GM10266 (cell line): ENCODE measurements at regions not wholly inside any gene's neighbourhood (a gene's known extent, or its start where the extent isn't known, plus 50 kb on each side); places are given as distances from the start of the nearest gene placed in this dataset.
"Not testable (repeated sequence)": the region's sequence is repeated elsewhere in the genome, so short reads cannot be mapped to it uniquely, and the experiment has no call there.

Source experiments
- DNase-seq: peaks from one replicate; pipeline ENCODE4 v3.0.0; 2012; ENCODE audit errors: extremely low spot score
- CTCF ChIP-seq: IDR thresholded peaks from 2 replicates; pipeline ENCODE4 v1.5.1; 2012; ENCODE audit warnings: mild to moderate bottlenecking, low read depth; ENCODE audit not compliant: control insufficient read depth, insufficient read depth; ENCODE audit errors: missing control alignments

- TF ChIP-seq CTCF, result no peak
- no peak for DNase-seq
Measured at GRCh38 chr1:214141486-214141885, 139.5 kb upstream of the SMYD2 start.

GRCh38 chr1:214143006-214143992 lies 137.7 kb upstream of the SMYD2 start:
- no peak for TF ChIP-seq CTCF

GRCh38 chr1:214144521-214144920 lies 136.4 kb upstream of the SMYD2 start:
- DNase-seq, result not testable (repeated sequence)

More at GRCh38 chr1:214143006-214143992, 137.7 kb upstream of the SMYD2 start:
- DNase-seq, result no peak

GRCh38 chr1:214146523-214146922 lies 134.4 kb upstream of the SMYD2 start:
- no peak for DNase-seq
- no peak for TF ChIP-seq CTCF

- no peak for DNase-seq
- TF ChIP-seq CTCF, result no peak
Measured at GRCh38 chr1:214154596-214155292, 126.2 kb upstream of the SMYD2 start.

- DNase-seq, result no peak
Measured at GRCh38 chr1:214155987-214156625, 124.9 kb upstream of the SMYD2 start.

More at GRCh38 chr1:214155987-214156625, 124.9 kb upstream of the SMYD2 start:
- TF ChIP-seq CTCF, result no peak
